Colonic mucosa (tissue), 4 donors: ENCODE measurements at regions not wholly inside any gene's neighbourhood (a gene's known extent, or its start where the extent isn't known, plus 50 kb on each side); places are given as distances from the start of the nearest gene placed in this dataset.

Experiments used
- DNase-seq: peaks from one replicate; pipeline ENCODE4 v3.0.0-alpha.2; 2020
- H3K27ac ChIP-seq: fragments of 200-600 bp; one replicate; pipeline ENCODE4 v1.8.0; 2021
- H3K27me3 ChIP-seq: fragments of 200-600 bp; one replicate; pipeline ENCODE4 v1.8.0; 2021
- H3K36me3 ChIP-seq: fragments of 200-600 bp; one replicate; pipeline ENCODE4 v1.8.0; 2021
- H3K4me1 ChIP-seq: fragments of 200-600 bp; one replicate; pipeline ENCODE4 v1.8.0; 2021; ENCODE audit warnings: mild to moderate bottlenecking
- H3K4me3 ChIP-seq: fragments of 200-600 bp; one replicate; pipeline ENCODE4 v1.8.0; 2021
- H3K9ac ChIP-seq, 2 donors: one replicate each; pipeline ENCODE4 v1.7.0; 2013; ENCODE audit warnings: control low read depth in 2 of 2, low read depth in 2 of 2, low read length in 2 of 2
- H3K9me3 ChIP-seq: fragments of 200-600 bp; one replicate; pipeline ENCODE4 v1.8.0; 2021
- intact Hi-C: fragments of 100-400 bp; cut with DNase I; formaldehyde crosslinking; loops from one replicate; pipeline ENCODE4 v1.14.1; 2022
- TF ChIP-seq, protein P1 (sequence below): fragments of 200-600 bp; IDR thresholded peaks from one replicate; pipeline ENCODE4 v1.8.0; 2022; ENCODE audit warnings: antibody characterized with exemption, mild to moderate bottlenecking
- donor health status: healthy.
- donor health status: DM: no; HTN: no; CAD: no.
- donor health status: DM: no; HTN: no; CAD: no.

DNA sequence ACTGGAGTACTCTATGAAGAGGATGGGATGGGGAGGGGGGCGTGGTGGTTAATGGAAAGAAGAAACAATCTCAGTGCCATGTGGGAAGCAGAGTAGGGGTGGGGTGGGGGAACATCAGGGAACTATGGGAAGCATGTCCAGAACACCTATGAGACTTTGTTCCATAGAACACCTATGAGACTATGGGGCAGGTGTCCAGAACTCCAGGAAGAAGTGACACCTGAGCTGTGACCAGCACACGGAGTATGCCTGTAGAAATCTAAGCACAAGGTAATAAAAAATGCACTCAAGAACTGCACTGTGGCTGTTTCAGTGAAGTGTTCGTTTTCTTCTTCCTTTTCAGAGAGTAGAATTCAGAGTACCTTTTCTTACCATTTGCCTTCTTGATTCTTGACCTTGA is 704.8 kb upstream of the TENM3 start:
- intact Hi-C loops = no loop called here
- Histone ChIP-seq H3K27ac (no peak overlapping the region), H3K4me3 (no peak overlapping the region), H3K27me3 (no peaks in the 10 kb centered on the region), H3K4me1 (peaks cover 10% of the 10 kb centered on the region), H3K9ac (no peak overlapping the region), H3K36me3 (no peaks in the 10 kb centered on the region), H3K9me3 (no peaks in the 10 kb centered on the region)
- TF ChIP-seq, protein P1, sequence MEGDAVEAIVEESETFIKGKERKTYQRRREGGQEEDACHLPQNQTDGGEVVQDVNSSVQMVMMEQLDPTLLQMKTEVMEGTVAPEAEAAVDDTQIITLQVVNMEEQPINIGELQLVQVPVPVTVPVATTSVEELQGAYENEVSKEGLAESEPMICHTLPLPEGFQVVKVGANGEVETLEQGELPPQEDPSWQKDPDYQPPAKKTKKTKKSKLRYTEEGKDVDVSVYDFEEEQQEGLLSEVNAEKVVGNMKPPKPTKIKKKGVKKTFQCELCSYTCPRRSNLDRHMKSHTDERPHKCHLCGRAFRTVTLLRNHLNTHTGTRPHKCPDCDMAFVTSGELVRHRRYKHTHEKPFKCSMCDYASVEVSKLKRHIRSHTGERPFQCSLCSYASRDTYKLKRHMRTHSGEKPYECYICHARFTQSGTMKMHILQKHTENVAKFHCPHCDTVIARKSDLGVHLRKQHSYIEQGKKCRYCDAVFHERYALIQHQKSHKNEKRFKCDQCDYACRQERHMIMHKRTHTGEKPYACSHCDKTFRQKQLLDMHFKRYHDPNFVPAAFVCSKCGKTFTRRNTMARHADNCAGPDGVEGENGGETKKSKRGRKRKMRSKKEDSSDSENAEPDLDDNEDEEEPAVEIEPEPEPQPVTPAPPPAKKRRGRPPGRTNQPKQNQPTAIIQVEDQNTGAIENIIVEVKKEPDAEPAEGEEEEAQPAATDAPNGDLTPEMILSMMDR = no peak
- DNase-seq = peak; percentile 38

DNA sequence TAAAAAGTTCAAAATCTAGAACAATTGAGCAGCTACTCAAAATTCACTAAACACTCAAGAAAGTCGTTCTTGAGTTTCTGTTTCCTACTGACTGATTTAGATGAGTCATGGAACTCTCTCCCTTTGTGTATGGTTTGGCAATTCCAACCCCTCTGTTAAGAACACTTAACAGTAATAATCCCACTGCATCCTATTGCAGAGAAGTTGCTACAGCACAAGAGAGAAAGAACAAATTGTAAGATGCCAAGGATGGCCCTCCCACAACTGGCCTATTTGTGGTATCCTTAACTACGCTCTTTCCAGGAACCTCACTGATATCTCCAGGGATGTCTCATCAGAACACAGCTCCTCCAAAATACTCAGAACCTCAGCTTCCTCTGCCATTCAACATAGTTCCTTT is 701.8 kb upstream of the TENM3 start:
- Histone ChIP-seq H3K27ac (no peak overlapping the region), H3K4me1 (peaks cover 10% of the 10 kb centered on the region), H3K27me3 (no peaks in the 10 kb centered on the region), H3K36me3 (no peaks in the 10 kb centered on the region), H3K4me3 (no peak overlapping the region), H3K9ac (no peak overlapping the region), H3K9me3 (no peaks in the 10 kb centered on the region)
- intact Hi-C loops = no loop called here
- TF ChIP-seq, protein P1 = no peak
- no peak for DNase-seq

GRCh38 chr4:181548873-181549575 is 694.2 kb upstream of the TENM3 start:
- Histone ChIP-seq H3K36me3 (no peaks in the 10 kb centered on the region), H3K9me3 (no peaks in the 10 kb centered on the region), H3K27me3 (no peaks in the 10 kb centered on the region), H3K27ac (no peak overlapping the region), H3K9ac (no peak overlapping the region), H3K4me3 (no peak overlapping the region), H3K4me1 (no peaks in the 10 kb centered on the region)
- no peak for DNase-seq
- TF ChIP-seq, protein P1 = no peak
- intact Hi-C loops = no loop called here

- DNase-seq = no peak
- Histone ChIP-seq H3K9ac (no peak overlapping the region), H3K4me3 (no peak overlapping the region), H3K36me3 (no peaks in the 10 kb centered on the region), H3K27me3 (no peaks in the 10 kb centered on the region), H3K27ac (no peak overlapping the region), H3K9me3 (no peaks in the 10 kb centered on the region), H3K4me1 (no peaks in the 10 kb centered on the region)
- intact Hi-C loops = no loop called here
- TF ChIP-seq, protein P1 = no peak
Measured at GRCh38 chr4:181549576-181550188, 693.5 kb upstream of the TENM3 start.

- intact Hi-C loops = no loop called here
- H3K27ac ChIP-seq = no peak overlapping the region
- H3K9me3 ChIP-seq = no peaks in the 10 kb centered on the region
- no peak overlapping the region for H3K4me3 ChIP-seq
- H3K27me3 ChIP-seq = no peaks in the 10 kb centered on the region
- no peak for DNase-seq
- H3K4me1 ChIP-seq = no peaks in the 10 kb centered on the region
- TF ChIP-seq, protein P1 = no peak
- no peaks in the 10 kb centered on the region for H3K36me3 ChIP-seq
- H3K9ac ChIP-seq = no peak overlapping the region
Measured at GRCh38 chr4:181550381-181550780, 692.8 kb upstream of the TENM3 start.
